Neural progenitor cell (in vitro differentiated cells): ENCODE measurements at regions not wholly inside any gene's neighbourhood (a gene's known extent, or its start where the extent isn't known, plus 50 kb on each side); places are given as distances from the start of the nearest gene placed in this dataset.

Source experiments
- DNase-seq: peaks from one replicate; pipeline ENCODE4 v3.0.0-alpha.2; 2016; ENCODE audit warnings: low spot score
- H2AFZ ChIP-seq: fragments of 200-600 bp; sonication (generic); replicated peaks from 2 replicates; pipeline ENCODE4 v1.6.1; 2016; ENCODE audit warnings: antibody characterized with exemption
- H3F3A ChIP-seq: fragments of 200-600 bp; sonication (generic); 2 replicates; pipeline ENCODE4 v1.6.1; 2016; ENCODE audit warnings: antibody characterized with exemption, low read depth
- H3K27ac ChIP-seq: fragments of 200-600 bp; sonication (generic); 2 replicates; pipeline ENCODE4 v1.5.1; 2016; ENCODE audit warnings: mild to moderate bottlenecking
- H3K27me3 ChIP-seq: fragments of 200-600 bp; sonication (generic); 2 replicates; pipeline ENCODE4 v1.6.1; 2016; ENCODE audit warnings: mild to moderate bottlenecking, moderate library complexity
- H3K36me3 ChIP-seq: fragments of 200-600 bp; sonication (generic); 2 replicates; pipeline ENCODE4 v1.5.1; 2016
- H3K4me1 ChIP-seq: fragments of 200-600 bp; sonication (generic); 2 replicates; pipeline ENCODE4 v1.6.1; 2016; ENCODE audit warnings: mixed run types
- H3K4me2 ChIP-seq: fragments of 200-600 bp; sonication (generic); 2 replicates; pipeline ENCODE4 v1.6.1; 2016
- H3K4me3 ChIP-seq: fragments of 200-600 bp; sonication (generic); 2 replicates; pipeline ENCODE4 v1.5.1; 2016
- H3K79me2 ChIP-seq: fragments of 200-600 bp; sonication (generic); 2 replicates; pipeline ENCODE4 v1.6.1; 2016; ENCODE audit warnings: low read depth
- H3K9ac ChIP-seq: fragments of 200-600 bp; sonication (generic); 2 replicates; pipeline ENCODE4 v1.6.1; 2016
- H3K9me3 ChIP-seq: fragments of 200-600 bp; sonication (generic); 2 replicates; pipeline ENCODE4 v1.5.1; 2016; ENCODE audit warnings: low read depth
- H4K20me1 ChIP-seq: fragments of 200-600 bp; sonication (generic); 2 replicates; pipeline ENCODE4 v1.6.1; 2016; ENCODE audit warnings: low read depth
- H3K27ac Mint-ChIP-seq: 3 replicates; pipeline ENCODE4 v1.8.0; 2021; ENCODE audit warnings: mixed read lengths
- H3K27me3 Mint-ChIP-seq: 2 replicates; pipeline ENCODE4 v1.8.0; 2022; ENCODE audit warnings: low read depth, mild to moderate bottlenecking, inconsistent platforms, moderate library complexity, mixed read lengths; ENCODE audit not compliant: insufficient read depth
- H3K36me3 Mint-ChIP-seq: 3 replicates; pipeline ENCODE4 v1.8.0; 2021; ENCODE audit warnings: mixed read lengths
- H3K4me1 Mint-ChIP-seq: 3 replicates; pipeline ENCODE4 v1.8.0; 2021; ENCODE audit warnings: mixed read lengths
- H3K4me3 Mint-ChIP-seq: 3 replicates; pipeline ENCODE4 v1.8.0; 2021; ENCODE audit warnings: mild to moderate bottlenecking, moderate library complexity, mixed read lengths
- H3K9me3 Mint-ChIP-seq: 3 replicates; pipeline ENCODE4 v1.8.0; 2020; ENCODE audit warnings: mixed read lengths
- CTCF ChIP-seq: fragments of 200-600 bp; sonication (generic); IDR thresholded peaks from 2 replicates; pipeline ENCODE4 v1.5.1; 2017; ENCODE audit warnings: antibody characterized with exemption, mild to moderate bottlenecking
- EZH2 ChIP-seq: fragments of 200-600 bp; sonication (generic); IDR thresholded peaks from 2 replicates; pipeline ENCODE4 v1.6.1; 2017; ENCODE audit warnings: antibody characterized with exemption, mild to moderate bottlenecking, moderate library complexity
- EZH2phosphoT487 ChIP-seq: fragments of 200-600 bp; sonication (generic); IDR thresholded peaks from 2 replicates; pipeline ENCODE4 v1.6.1; 2017; ENCODE audit warnings: antibody characterized with exemption

DNA sequence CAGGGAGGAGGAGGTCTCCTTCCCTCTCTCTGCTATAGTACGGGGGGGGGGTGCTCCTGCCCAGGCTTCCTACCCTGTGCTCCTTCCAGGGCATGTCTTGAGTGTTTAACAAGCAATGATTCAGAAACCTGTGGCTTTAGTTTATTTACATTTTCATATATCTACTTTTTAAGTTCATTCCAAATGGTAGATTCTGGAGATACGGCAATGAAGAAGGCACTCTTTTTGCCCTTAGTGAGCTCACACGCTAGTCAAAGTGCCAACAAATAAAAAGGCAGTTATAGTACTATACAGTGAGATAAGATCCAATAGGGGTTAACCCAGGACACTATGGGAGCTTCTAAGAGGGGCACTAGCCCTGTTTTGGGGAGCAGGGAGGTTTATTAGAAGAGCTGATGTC is 169.3 kb upstream of the CACNA1E start:
- no peak for DNase-seq
- no peak overlapping the region for H3K4me3 Mint-ChIP-seq
- no peaks in the 10 kb centered on the region for H3K36me3 Mint-ChIP-seq
- Histone ChIP-seq H3K9me3 (no peaks in the 10 kb centered on the region), H3F3A (no peaks in the 10 kb centered on the region), H4K20me1 (peaks cover 6% of the 10 kb centered on the region), H3K9ac (no peak overlapping the region), H3K4me1 (peaks cover 27% of the 10 kb centered on the region), H3K36me3 (no peaks in the 10 kb centered on the region), H3K27ac (no peak overlapping the region), H2AFZ (no peak overlapping the region), H3K27me3 (peaks cover 69% of the 10 kb centered on the region), H3K79me2 (no peaks in the 10 kb centered on the region), H3K4me2 (no peak overlapping the region), H3K4me3 (no peak overlapping the region)
- H3K9me3 Mint-ChIP-seq = peaks cover 2% of the 10 kb centered on the region
- H3K4me1 Mint-ChIP-seq = peaks cover 43% of the 10 kb centered on the region
- no peak for TF ChIP-seq EZH2phosphoT487
- TF ChIP-seq EZH2 = no peak
- no peak for TF ChIP-seq CTCF
- H3K27me3 Mint-ChIP-seq = peaks cover 34% of the 10 kb centered on the region
- no peak overlapping the region for H3K27ac Mint-ChIP-seq

- peak; percentile 13 for TF ChIP-seq CTCF
- no peak for TF ChIP-seq EZH2
- TF ChIP-seq EZH2phosphoT487 = no peak
- H3K27me3 Mint-ChIP-seq = peaks cover 43% of the 10 kb centered on the region
- H3K4me3 Mint-ChIP-seq = peak overlapping the region; percentile 21
- peak overlapping the region; percentile 40 for H3K27ac Mint-ChIP-seq
- peaks cover 44% of the 10 kb centered on the region for H3K4me1 Mint-ChIP-seq
- H4K20me1 ChIP-seq = peaks cover 6% of the 10 kb centered on the region
- peak; percentile 20 for DNase-seq
- no peaks in the 10 kb centered on the region for H3F3A ChIP-seq
- H3K9me3 Mint-ChIP-seq = peaks cover 2% of the 10 kb centered on the region
- H3K9ac ChIP-seq = no peak overlapping the region
- H3K36me3 ChIP-seq = no peaks in the 10 kb centered on the region
- H3K27me3 ChIP-seq = peaks cover 79% of the 10 kb centered on the region
- H3K36me3 Mint-ChIP-seq = no peaks in the 10 kb centered on the region
- H3K9me3 ChIP-seq = no peaks in the 10 kb centered on the region
- H3K4me3 ChIP-seq = no peak overlapping the region
- H3K79me2 ChIP-seq = no peaks in the 10 kb centered on the region
- peaks cover 27% of the 10 kb centered on the region for H3K4me1 ChIP-seq
- peak overlapping the region; percentile 13 for H3K4me2 ChIP-seq
- H2AFZ ChIP-seq = peak overlapping the region; percentile 13
- no peak overlapping the region for H3K27ac ChIP-seq
These were observed 168.4 kb upstream of the CACNA1E start for GRCh38 chr1:181314959-181315358.

- peak overlapping the region; percentile 46 for H3K4me3 ChIP-seq
- H3K36me3 Mint-ChIP-seq = no peaks in the 10 kb centered on the region
- no peaks in the 10 kb centered on the region for H3K9me3 ChIP-seq
- peaks cover 55% of the 10 kb centered on the region for H3K27me3 Mint-ChIP-seq
- peaks cover 27% of the 10 kb centered on the region for H3K4me1 ChIP-seq
- H3K79me2 ChIP-seq = no peaks in the 10 kb centered on the region
- no peaks in the 10 kb centered on the region for H3K36me3 ChIP-seq
- H4K20me1 ChIP-seq = peaks cover 6% of the 10 kb centered on the region
- no peak overlapping the region for H3K27ac Mint-ChIP-seq
- no peak overlapping the region for H3K27ac ChIP-seq
- H3K27me3 ChIP-seq = peaks cover 92% of the 10 kb centered on the region
- H3K4me1 Mint-ChIP-seq = peaks cover 43% of the 10 kb centered on the region
- peak overlapping the region; percentile 53 for H2AFZ ChIP-seq
- no peaks in the 10 kb centered on the region for H3F3A ChIP-seq
- TF ChIP-seq CTCF (no peak), EZH2 (no peak), EZH2phosphoT487 (no peak)
- DNase-seq = peak; percentile 47
- H3K4me3 Mint-ChIP-seq = peak overlapping the region; percentile 90
- no peak overlapping the region for H3K9ac ChIP-seq
- H3K9me3 Mint-ChIP-seq = peaks cover 2% of the 10 kb centered on the region
- H3K4me2 ChIP-seq = peak overlapping the region; percentile 89
These were observed 165.9 kb upstream of the CACNA1E start for GRCh38 chr1:181317261-181317930.
